CD14-positive monocyte (primary cell): ENCODE measurements at regions not wholly inside any gene's neighbourhood (a gene's known extent, or its start where the extent isn't known, plus 50 kb on each side); places are given as distances from the start of the nearest gene placed in this dataset.

Experiments
- DNase-seq, 3 donors: peaks; one replicate each; pipeline ENCODE4 v3.0.0-alpha.2; 2011 to 2022
- H2AFZ ChIP-seq: 2 replicates; pipeline ENCODE4 v1.6.0; 2012; ENCODE audit warnings: mild to moderate bottlenecking, low read depth, low read length, inconsistent platforms; ENCODE audit not compliant: insufficient read depth, poor library complexity, severe bottlenecking
- H3K27ac ChIP-seq, 2 donors: 1 replicate in 1 of 2; 2 replicates in 1 of 2; pipeline ENCODE4 v1.5.1; 2012 to 2013; ENCODE audit warnings: low read length in 2 of 2, control low read depth in 1 of 2, inconsistent platforms in 1 of 2, low read depth in 1 of 2, mild to moderate bottlenecking in 1 of 2
- H3K27me3 ChIP-seq, 2 donors: one replicate each; pipeline versions ENCODE4 v1.6.0 to v1.6.1; 2011 to 2013; ENCODE audit warnings: low read length in 2 of 2; ENCODE audit not compliant: control insufficient read depth in 2 of 2, insufficient read depth in 2 of 2
- H3K36me3 ChIP-seq, 2 donors: replicated peaks in 1 of 2; 1 replicate in 1 of 2; 2 replicates in 1 of 2; pipeline versions ENCODE4 v1.5.1 to v1.6.1; 2012 to 2013; ENCODE audit warnings: low read length in 2 of 2, control low read depth in 1 of 2, inconsistent platforms in 1 of 2, mild to moderate bottlenecking in 1 of 2; ENCODE audit not compliant: insufficient read depth in 2 of 2, control insufficient read depth in 1 of 2
- H3K4me1 ChIP-seq, 2 donors: 1 replicate in 1 of 2; 2 replicates in 1 of 2; pipeline versions ENCODE4 v1.5.1 to v1.6.1; 2012 to 2013; ENCODE audit warnings: low read length in 2 of 2, control low read depth in 1 of 2, inconsistent platforms in 1 of 2, mild to moderate bottlenecking in 1 of 2, moderate library complexity in 1 of 2; ENCODE audit not compliant: insufficient read depth in 2 of 2, control insufficient read depth in 1 of 2
- H3K4me2 ChIP-seq: replicated peaks from 2 replicates; pipeline ENCODE3; 2012; ENCODE audit warnings: low read length, moderate library complexity, mild to moderate bottlenecking; ENCODE audit not compliant: poor library complexity, severe bottlenecking; ENCODE audit errors: extremely low read depth
- H3K4me3 ChIP-seq, 3 experiments: fragments of 200-600 bp in 1 of 3; sonication (generic) in 1 of 3; replicated peaks in 1 of 3; 1 replicate in 2 of 3; 2 replicates in 1 of 3; pipeline ENCODE4 v1.5.1; 2011 to 2013; ENCODE audit warnings: low read length in 3 of 3, mild to moderate bottlenecking in 3 of 3, control low read depth in 2 of 3, low read depth in 2 of 3, inconsistent platforms in 1 of 3, moderate library complexity in 1 of 3
- H3K79me2 ChIP-seq: 2 replicates; pipeline ENCODE4 v1.6.0; 2012; ENCODE audit warnings: mild to moderate bottlenecking, control low read depth, inconsistent platforms, low read length, moderate library complexity; ENCODE audit not compliant: insufficient read depth
- H3K9ac ChIP-seq: 2 replicates; pipeline ENCODE4 v1.6.0; 2017; ENCODE audit warnings: low read length, mild to moderate bottlenecking; ENCODE audit not compliant: insufficient read depth, poor library complexity, severe bottlenecking
- H3K9me3 ChIP-seq, 2 donors: replicated peaks in 1 of 2; 1 replicate in 1 of 2; 2 replicates in 1 of 2; pipeline versions ENCODE4 v1.5.1 to v1.6.1; 2012 to 2013; ENCODE audit warnings: low read length in 2 of 2, control low read depth in 1 of 2; ENCODE audit not compliant: control insufficient read depth in 1 of 2, insufficient read depth in 1 of 2
- H4K20me1 ChIP-seq: 2 replicates; pipeline ENCODE4 v1.6.0; 2012; ENCODE audit warnings: mild to moderate bottlenecking, low read length, control low read depth, moderate library complexity; ENCODE audit not compliant: insufficient read depth
- H3K27ac Mint-ChIP-seq, 7 donors: one replicate each; pipeline ENCODE4 v1.8.0; 2020; ENCODE audit warnings: mild to moderate bottlenecking in 7 of 7, mixed read lengths in 7 of 7, moderate library complexity in 6 of 7, inconsistent platforms in 2 of 7
- H3K27me3 Mint-ChIP-seq, 3 donors: one replicate each; pipeline ENCODE4 v1.8.0; 2021 to 2022; ENCODE audit warnings: low read depth in 3 of 3, mild to moderate bottlenecking in 3 of 3, mixed read lengths in 3 of 3, moderate library complexity in 3 of 3, inconsistent platforms in 1 of 3
- H3K36me3 Mint-ChIP-seq, 2 donors: one replicate each; pipeline ENCODE4 v1.8.0; 2020; ENCODE audit warnings: mixed read lengths in 2 of 2, inconsistent platforms in 1 of 2, mild to moderate bottlenecking in 1 of 2
- H3K4me1 Mint-ChIP-seq: one replicate; pipeline ENCODE4 v1.8.0; 2020; ENCODE audit warnings: mild to moderate bottlenecking, mixed read lengths
- H3K4me3 Mint-ChIP-seq, 2 donors: one replicate each; pipeline ENCODE4 v1.8.0; 2020; ENCODE audit warnings: mild to moderate bottlenecking in 2 of 2, mixed read lengths in 2 of 2, moderate library complexity in 1 of 2
- H3K9me3 Mint-ChIP-seq, 7 donors: one replicate each; pipeline ENCODE4 v1.8.0; 2020 to 2022; ENCODE audit warnings: mixed read lengths in 7 of 7, mild to moderate bottlenecking in 6 of 7, moderate library complexity in 6 of 7, inconsistent platforms in 2 of 7
- WGBS: methylation state at CpG from one replicate; pipeline ENCODE4 v1.1.5; 2013; ENCODE audit warnings: missing lambda C conversion rate; ENCODE audit not compliant: insufficient coverage; 5-methylcytosine and 5-hydroxymethylcytosine counted together
- intact Hi-C, 2 donors: fragments of 100-400 bp; cut with micrococcal nuclease; formaldehyde crosslinking; loops; one replicate each; pipeline versions ENCODE4 v1.15.0 to v1.15.1; 2023
- TF ChIP-seq, protein P1 (sequence below): fragments of 200-600 bp; IDR thresholded peaks from one replicate; pipeline ENCODE4 v1.8.0; 2022; ENCODE audit warnings: antibody characterized with exemption, mild to moderate bottlenecking

DNA sequence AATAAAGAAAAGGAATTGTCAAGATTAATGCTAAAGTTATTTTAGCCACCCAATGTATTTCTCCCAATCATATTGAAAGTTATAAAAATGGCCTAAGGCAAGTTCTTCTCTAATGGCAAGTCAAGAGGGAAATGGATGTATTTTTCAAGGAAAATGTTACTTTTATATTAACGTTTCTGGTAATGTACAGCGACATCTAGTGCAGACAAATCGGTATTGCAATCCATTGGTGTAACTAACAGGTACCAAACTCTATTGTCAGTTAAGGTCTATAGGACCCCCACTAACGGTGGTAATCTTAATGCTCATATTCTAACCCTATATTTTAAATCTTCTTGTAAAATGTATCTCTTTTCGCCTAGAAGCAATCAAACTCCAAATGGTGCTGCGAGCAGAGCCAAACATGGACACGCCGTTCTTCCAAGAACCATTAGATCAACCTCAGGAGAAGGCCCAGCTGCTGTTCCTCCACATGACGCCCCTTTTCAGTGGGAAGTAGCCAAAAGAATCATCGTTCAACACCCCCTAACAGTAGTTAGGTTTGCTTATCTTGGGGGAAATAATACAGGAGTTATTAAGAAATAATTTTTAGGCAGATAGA lies 98.5 kb upstream of the PABPC3 start:
- no peaks in the 10 kb centered on the region for H3K36me3 ChIP-seq
- no peaks in the 10 kb centered on the region for H3K9me3 ChIP-seq
- peak in 2 of 3 donors; percentile 13 to 37 for DNase-seq
- intact Hi-C loops: loop anchor here in 1 of 2 donors (5.0 kb wide), 1 partner anchor 375 kb away; the partner anchor contains the start of gene ATP8A2
- no peak overlapping the region for H3K4me2 ChIP-seq
- peaks cover 8 to 16% of the 10 kb centered on the region in 2 donors for H3K27me3 ChIP-seq
- H3K4me1 ChIP-seq: no peaks in the 10 kb centered on the region
- Mint-ChIP-seq H3K27ac (no peak overlapping the region), H3K9me3 (no peaks in the 10 kb centered on the region), H3K36me3 (no peaks in the 10 kb centered on the region), H3K4me3 (no peak overlapping the region), H3K4me1 (peaks cover 3% of the 10 kb centered on the region), H3K27me3 (peaks cover 20 to 27% (median 24%) of the 10 kb centered on the region in 3 donors)
- TF ChIP-seq, protein P1, sequence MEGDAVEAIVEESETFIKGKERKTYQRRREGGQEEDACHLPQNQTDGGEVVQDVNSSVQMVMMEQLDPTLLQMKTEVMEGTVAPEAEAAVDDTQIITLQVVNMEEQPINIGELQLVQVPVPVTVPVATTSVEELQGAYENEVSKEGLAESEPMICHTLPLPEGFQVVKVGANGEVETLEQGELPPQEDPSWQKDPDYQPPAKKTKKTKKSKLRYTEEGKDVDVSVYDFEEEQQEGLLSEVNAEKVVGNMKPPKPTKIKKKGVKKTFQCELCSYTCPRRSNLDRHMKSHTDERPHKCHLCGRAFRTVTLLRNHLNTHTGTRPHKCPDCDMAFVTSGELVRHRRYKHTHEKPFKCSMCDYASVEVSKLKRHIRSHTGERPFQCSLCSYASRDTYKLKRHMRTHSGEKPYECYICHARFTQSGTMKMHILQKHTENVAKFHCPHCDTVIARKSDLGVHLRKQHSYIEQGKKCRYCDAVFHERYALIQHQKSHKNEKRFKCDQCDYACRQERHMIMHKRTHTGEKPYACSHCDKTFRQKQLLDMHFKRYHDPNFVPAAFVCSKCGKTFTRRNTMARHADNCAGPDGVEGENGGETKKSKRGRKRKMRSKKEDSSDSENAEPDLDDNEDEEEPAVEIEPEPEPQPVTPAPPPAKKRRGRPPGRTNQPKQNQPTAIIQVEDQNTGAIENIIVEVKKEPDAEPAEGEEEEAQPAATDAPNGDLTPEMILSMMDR: peak; percentile 91
- H3K27ac ChIP-seq: no peak overlapping the region
- 50% methylated on average over 6 of the region's 10 CpGs for WGBS
- H3K9ac ChIP-seq: no peak overlapping the region
- no peaks in the 10 kb centered on the region for H3K79me2 ChIP-seq
- H2AFZ ChIP-seq: no peak overlapping the region
- no peak overlapping the region for H3K4me3 ChIP-seq
- H4K20me1 ChIP-seq: no peaks in the 10 kb centered on the region

GRCh38 chr13:24998433-24998832 lies 97.5 kb upstream of the PABPC3 start:
- TF ChIP-seq, protein P1: no peak
- peaks cover 0 to 3% (median 0%) of the 10 kb centered on the region in 7 donors for H3K9me3 Mint-ChIP-seq
- Histone ChIP-seq H2AFZ (no peak overlapping the region), H3K9me3 (no peaks in the 10 kb centered on the region), H3K4me3 (no peak overlapping the region), H3K4me2 (no peak overlapping the region), H3K36me3 (no peaks in the 10 kb centered on the region), H3K4me1 (no peaks in the 10 kb centered on the region), H3K79me2 (no peaks in the 10 kb centered on the region), H3K9ac (no peak overlapping the region), H3K27me3 (peaks cover 6 to 17% of the 10 kb centered on the region in 2 donors), H4K20me1 (no peaks in the 10 kb centered on the region), H3K27ac (no peak overlapping the region)
- intact Hi-C loops: loop anchor here in 1 of 2 donors (5.0 kb wide), 1 partner anchor 374 kb away; the partner anchor contains the start of gene ATP8A2
- peaks cover 26 to 35% (median 33%) of the 10 kb centered on the region in 3 donors for H3K27me3 Mint-ChIP-seq
- H3K4me1 Mint-ChIP-seq: peaks cover 3% of the 10 kb centered on the region
- peak overlapping the region in 1 of 2 donors; percentile 1 for H3K4me3 Mint-ChIP-seq
- DNase-seq: no peak
- no peaks in the 10 kb centered on the region for H3K36me3 Mint-ChIP-seq
- 88% methylated on average over 8 of the region's 8 CpGs for whole genome bisulfite sequencing
- H3K27ac Mint-ChIP-seq: no peak overlapping the region
